K562 (cell line): ENCODE measurements at regions not wholly inside any gene's neighbourhood (a gene's known extent, or its start where the extent isn't known, plus 50 kb on each side); places are given as distances from the start of the nearest gene placed in this dataset.

Experiments used
- ATAC-seq: fragments of 200-7000 bp; cut with Tn5 transposase; 3 replicates; pipeline ENCODE4 v1.9.1; 2020; ENCODE audit warnings: moderate library complexity
- BruUV-seq: library from RNA; stranded (reverse); fragments of 400-500 nt; replicated peaks from 2 replicates; lab custom pipeline; 2021; lab: Mats Ljungman, UMichigan
- CTCF ChIA-PET: fragments of 300-600 bp; formaldehyde crosslinking; extraction: SDS; loops from one replicate; lab custom pipeline; 2021; ENCODE audit warnings: low intra/inter-chr PET ratio; lab: Yijun Ruan, JAX
- POLR2A ChIA-PET: fragments of 300-600, 350-650 bp; sonication (Branson Sonifier 250); formaldehyde crosslinking; extraction: SDS; loops from one replicate; lab custom pipeline; 2021; ENCODE audit warnings: antibody characterized with exemption, inconsistent platforms; lab: Yijun Ruan, JAX
- DNase-seq, 4 experiments: peaks; one replicate each; pipeline versions ENCODE4 v3.0.0 to v3.0.0-alpha.2; 2011 to 2018; ENCODE audit warnings: low spot score in 3 of 4, mixed read lengths in 3 of 4; ENCODE audit errors: extremely low read depth in 1 of 4
- FAIRE-seq: peaks from 2 replicates; lab custom pipeline; 2011; peaks lifted over from hg19 to GRCh38; lab: Jason Lieb, UNC
- H2AFZ ChIP-seq: 2 replicates; pipeline ENCODE4 v1.6.0; 2011; ENCODE audit warnings: low read depth, low read length, control low read depth, inconsistent platforms
- H3K27ac ChIP-seq: fragments of 200-600 bp; 3 replicates; pipeline ENCODE4 v1.8.0; 2011; ENCODE audit warnings: low read depth, mild to moderate bottlenecking, control low read depth, inconsistent platforms, low read length, moderate library complexity, mixed read lengths; ENCODE audit errors: extremely low read depth
- H3K27me3 ChIP-seq, 2 experiments: fragments of 300-600 bp in 1 of 2; 2 replicates in 1 of 2; 3 replicates in 1 of 2; pipeline versions ENCODE4 v1.6.0 to v1.8.0; 2011; ENCODE audit warnings: inconsistent platforms in 2 of 2, low read length in 2 of 2, mild to moderate bottlenecking in 1 of 2, mixed read lengths in 1 of 2, moderate library complexity in 1 of 2; ENCODE audit not compliant: control insufficient read depth in 2 of 2, insufficient read depth in 2 of 2
- H3K36me3 ChIP-seq: fragments of 300-600 bp; 3 replicates; pipeline ENCODE4 v1.8.0; 2011; ENCODE audit warnings: mild to moderate bottlenecking, low read length, inconsistent platforms; ENCODE audit not compliant: control insufficient read depth, insufficient read depth
- H3K4me1 ChIP-seq, 2 experiments: fragments of 200-600 bp in 1 of 2; replicated peaks in 1 of 2; 2 replicates in 1 of 2; 3 replicates in 1 of 2; pipeline versions ENCODE4 v1.5.1 to v1.8.0; 2011; ENCODE audit warnings: inconsistent platforms in 2 of 2, low read length in 2 of 2, mild to moderate bottlenecking in 1 of 2, mixed read lengths in 1 of 2, moderate library complexity in 1 of 2; ENCODE audit not compliant: control insufficient read depth in 2 of 2, insufficient read depth in 2 of 2
- H3K4me2 ChIP-seq: 2 replicates; pipeline ENCODE4 v1.6.1; 2011; ENCODE audit warnings: low read length, control low read depth, inconsistent platforms, mixed read lengths; ENCODE audit not compliant: insufficient read depth
- H3K4me3 ChIP-seq: fragments of 200-600 bp; sonication (generic), shearing (Covaris generic); 2 replicates; pipeline ENCODE4 v1.5.1; 2016; ENCODE audit warnings: control low read depth, inconsistent platforms
- H3K79me2 ChIP-seq: fragments of 200-600 bp; 3 replicates; pipeline ENCODE4 v1.8.0; 2011; ENCODE audit warnings: low read length, inconsistent platforms; ENCODE audit not compliant: control insufficient read depth, insufficient read depth
- H3K9ac ChIP-seq, 2 experiments: 2 replicates each; pipeline versions ENCODE4 v1.6.0 to v1.6.1; 2011; ENCODE audit warnings: low read depth in 2 of 2, low read length in 2 of 2, control low read depth in 1 of 2, inconsistent platforms in 1 of 2, mild to moderate bottlenecking in 1 of 2, mixed read lengths in 1 of 2; ENCODE audit not compliant: insufficient read depth in 1 of 2
- H3K9me1 ChIP-seq: one replicate; pipeline ENCODE4 v1.6.0; 2011; ENCODE audit warnings: inconsistent platforms, mild to moderate bottlenecking, low read length, moderate library complexity; ENCODE audit not compliant: control insufficient read depth, insufficient read depth
- H3K9me3 ChIP-seq: replicated peaks from 2 replicates; pipeline ENCODE4 v1.5.1; 2011; ENCODE audit warnings: low read depth, low read length, inconsistent platforms; ENCODE audit not compliant: control insufficient read depth, insufficient read depth
- H4K20me1 ChIP-seq: replicated peaks from 2 replicates; pipeline ENCODE4 v1.6.1; 2011; ENCODE audit warnings: low read length, inconsistent platforms, mixed read lengths; ENCODE audit not compliant: control insufficient read depth, insufficient read depth
- BMI1 ChIP-seq: fragments of 150-350 bp; IDR thresholded peaks from 2 replicates; pipeline ENCODE4 v1.6.1; 2014; ENCODE audit warnings: low read length
- BRD9 ChIP-seq: fragments of 450-650 bp; IDR thresholded peaks from 2 replicates; pipeline ENCODE4 v1.6.1; 2018; ENCODE audit warnings: low read depth; ENCODE audit not compliant: partially characterized antibody
- CTCFL ChIP-seq: IDR thresholded peaks from 2 replicates; pipeline ENCODE4 v1.6.1; 2011; ENCODE audit warnings: borderline replicate concordance, low read depth, mild to moderate bottlenecking, moderate library complexity, low read length; ENCODE audit not compliant: insufficient read depth, poor library complexity, severe bottlenecking
- DPF2 ChIP-seq: fragments of 450-650 bp; IDR thresholded peaks from 2 replicates; pipeline ENCODE4 v1.6.1; 2016
- FOXK2 ChIP-seq, 2 experiments: fragments of 450-650 bp; IDR thresholded peaks in 1 of 2; conservative IDR thresholded peaks in 1 of 2; 2 replicates each; pipeline ENCODE4 v1.6.1; 2016; ENCODE audit warnings: low read depth in 2 of 2, mild to moderate bottlenecking in 1 of 2
- HDAC2 ChIP-seq: fragments of 450-650 bp; IDR thresholded peaks from 2 replicates; pipeline ENCODE4 v1.6.1; 2016; ENCODE audit warnings: mild to moderate bottlenecking
- KLF13 ChIP-seq: fragments of 450-650 bp; IDR thresholded peaks from 2 replicates; pipeline ENCODE4 v1.6.1; 2016; ENCODE audit warnings: missing genetic modification characterization, low read depth, mild to moderate bottlenecking, missing compliant biosample characterization, moderate library complexity, borderline replicate concordance
- NFE2 ChIP-seq: IDR thresholded peaks from 2 replicates; pipeline ENCODE4 v1.6.1; 2014; ENCODE audit warnings: antibody characterized with exemption, low read depth
- PRDM10 ChIP-seq: fragments of 450-650 bp; IDR thresholded peaks from 2 replicates; pipeline ENCODE4 v1.6.1; 2018; ENCODE audit not compliant: partially characterized antibody
- RB1 ChIP-seq: fragments of 450-650 bp; IDR thresholded peaks from 2 replicates; pipeline ENCODE4 v1.6.1; 2017; ENCODE audit warnings: low read depth, mild to moderate bottlenecking
- WHSC1 ChIP-seq: IDR thresholded peaks from one replicate; pipeline ENCODE4 v1.6.1; 2012; ENCODE audit warnings: low read length, control low read depth, inconsistent platforms
- ZNF274 ChIP-seq: IDR thresholded peaks from 2 replicates; pipeline ENCODE4 v1.6.1; 2011; ENCODE audit warnings: low read depth, mild to moderate bottlenecking, low read length, moderate library complexity, borderline replicate concordance
- ZNF561 ChIP-seq: fragments of 450-650 bp; formaldehyde crosslinking; conservative IDR thresholded peaks from 2 replicates; pipeline ENCODE4 v1.4.0; 2020; ENCODE audit warnings: mild to moderate bottlenecking, moderate library complexity
- WGBS: fragments of 100-300 bp; shearing (Covaris generic); methylation state at CpG from one replicate; pipeline ENCODE4 v1.1.6; 2016; ENCODE audit warnings: low coverage, mixed read lengths; ENCODE audit not compliant: insufficient coverage; ENCODE audit errors: missing lambda C conversion rate; 5-methylcytosine and 5-hydroxymethylcytosine counted together
- in situ Hi-C: fragments of 300-500 bp; cut with MboI; formaldehyde crosslinking; loops from 4 replicates; pipeline ENCODE4 v1.15.0; 2018; ENCODE audit warnings: inconsistent platforms, mixed read lengths
- intact Hi-C: fragments of 100-400 bp; cut with micrococcal nuclease; formaldehyde crosslinking; loops from 2 replicates; pipeline ENCODE4 v1.14.2; 2022

GRCh38 chr18:78074400-78075020, 824.9 kb downstream of the GALR1 start:
- Histone ChIP-seq H3K36me3 (no peaks in the 10 kb centered on the region), H3K79me2 (no peaks in the 10 kb centered on the region), H4K20me1 (no peaks in the 10 kb centered on the region), H3K9me3 (no peaks in the 10 kb centered on the region), H3K27me3 (peaks cover 4 to 23% of the 10 kb centered on the region in 2 experiments; a peak in 4 of 5 replicates), H3K9me1 (no peaks in the 10 kb centered on the region), H3K9ac (no peak overlapping the region), H3K4me3 (no peak overlapping the region), H3K27ac (no peak overlapping the region), H3K4me1 (no peaks in the 10 kb centered on the region), H3K4me2 (no peak overlapping the region), H2AFZ (no peak overlapping the region)
- in situ Hi-C loops (no loop called here), intact Hi-C loops (no loop called here)
- DNase-seq (no peak), FAIRE-seq (no peak), ATAC-seq (no peak)
- BruUV-seq = no TSS peak
- 0% methylated on average over 10 of the region's 12 CpGs for WGBS
- ChIA-PET CTCF (no interaction called here), POLR2A (interaction anchor here (0.7 kb wide), 1 partner anchor 225 kb away, joined by 3 read pairs; no protein-coding TSS in a partner anchor)
- no peak for TF ChIP-seq HDAC2
- TF ChIP-seq RB1 = no peak
- TF ChIP-seq NFE2 = no peak
- TF ChIP-seq KLF13 (tag) = no peak
- TF ChIP-seq WHSC1 = no peak
- no peak for TF ChIP-seq ZNF561 (CRISPR knock-in tag)
- TF ChIP-seq BMI1 = no peak
- no peak for TF ChIP-seq ZNF274
- no peak for TF ChIP-seq FOXK2 (conservative IDR thresholded peaks at IDR 0.05 in 1 of 2, IDR thresholded peaks at IDR 0.05 in 1 of 2; ENCODE audit: low read depth in 2 of 2)
- no peak for TF ChIP-seq DPF2
- TF ChIP-seq CTCFL = no peak
- TF ChIP-seq PRDM10 = no peak
- TF ChIP-seq BRD9 = no peak
